Cardiac muscle cell (in vitro differentiated cells and primary cell): ENCODE measurements at regions not wholly inside any gene's neighbourhood (a gene's known extent, or its start where the extent isn't known, plus 50 kb on each side); places are given as distances from the start of the nearest gene placed in this dataset.

ENCODE experiments used
- DNase-seq, 2 donors: peaks; one replicate each; pipeline versions ENCODE4 v3.0.0 to v3.0.0-alpha.2; 2010 to 2017; ENCODE audit warnings: low read depth in 1 of 2, low spot score in 1 of 2
- H3K27ac ChIP-seq: fragments of 200-600 bp; sonication (generic); 2 replicates; pipeline ENCODE4 v1.5.1; 2016
- H3K27me3 ChIP-seq: fragments of 200-600 bp; sonication (generic); 2 replicates; pipeline ENCODE4 v1.6.0; 2016; ENCODE audit warnings: control low read depth
- H3K36me3 ChIP-seq: fragments of 200-600 bp; sonication (generic); 2 replicates; pipeline ENCODE4 v1.5.1; 2016; ENCODE audit warnings: control low read depth
- H3K4me1 ChIP-seq: fragments of 200-600 bp; sonication (generic); 2 replicates; pipeline ENCODE4 v1.8.1; 2017; ENCODE audit warnings: low read depth, mild to moderate bottlenecking, mixed run types
- H3K4me3 ChIP-seq: fragments of 200-600 bp; sonication (generic); 2 replicates; pipeline ENCODE4 v1.5.1; 2016; ENCODE audit warnings: mild to moderate bottlenecking
- H3K9me3 ChIP-seq: fragments of 200-600 bp; sonication (generic); 2 replicates; pipeline ENCODE4 v1.5.1; 2017; ENCODE audit warnings: low read depth, mild to moderate bottlenecking, control low read depth
- TF ChIP-seq, protein P1 (sequence below): IDR thresholded peaks from 2 replicates; pipeline ENCODE4 v1.5.1; 2012; ENCODE audit warnings: low read depth, mild to moderate bottlenecking, low read length

DNA sequence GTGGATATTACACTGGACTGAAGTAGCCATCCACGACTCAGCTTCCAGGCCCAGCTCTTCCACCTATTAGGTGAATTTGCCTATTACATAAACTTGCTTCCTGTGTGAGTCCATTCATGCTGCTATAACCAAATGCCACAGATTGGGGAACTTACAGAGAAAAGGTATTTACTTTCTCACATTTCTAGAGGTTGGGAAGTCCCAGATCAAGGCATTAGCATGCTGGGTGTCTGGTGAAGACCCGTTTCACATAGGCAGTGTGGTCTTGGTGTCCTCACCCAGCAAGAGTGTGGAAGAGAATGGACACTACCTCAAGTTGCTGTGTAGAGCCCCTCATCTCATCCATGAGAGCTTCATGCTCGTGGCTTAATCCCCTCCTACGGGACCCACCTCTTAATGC lies 282.6 kb downstream of the IRX1 start:
- Histone ChIP-seq H3K36me3 (no peaks in the 10 kb centered on the region), H3K4me3 (no peak overlapping the region), H3K9me3 (no peaks in the 10 kb centered on the region), H3K27me3 (peaks cover 6% of the 10 kb centered on the region), H3K27ac (no peak overlapping the region), H3K4me1 (no peaks in the 10 kb centered on the region)
- TF ChIP-seq, protein P1, sequence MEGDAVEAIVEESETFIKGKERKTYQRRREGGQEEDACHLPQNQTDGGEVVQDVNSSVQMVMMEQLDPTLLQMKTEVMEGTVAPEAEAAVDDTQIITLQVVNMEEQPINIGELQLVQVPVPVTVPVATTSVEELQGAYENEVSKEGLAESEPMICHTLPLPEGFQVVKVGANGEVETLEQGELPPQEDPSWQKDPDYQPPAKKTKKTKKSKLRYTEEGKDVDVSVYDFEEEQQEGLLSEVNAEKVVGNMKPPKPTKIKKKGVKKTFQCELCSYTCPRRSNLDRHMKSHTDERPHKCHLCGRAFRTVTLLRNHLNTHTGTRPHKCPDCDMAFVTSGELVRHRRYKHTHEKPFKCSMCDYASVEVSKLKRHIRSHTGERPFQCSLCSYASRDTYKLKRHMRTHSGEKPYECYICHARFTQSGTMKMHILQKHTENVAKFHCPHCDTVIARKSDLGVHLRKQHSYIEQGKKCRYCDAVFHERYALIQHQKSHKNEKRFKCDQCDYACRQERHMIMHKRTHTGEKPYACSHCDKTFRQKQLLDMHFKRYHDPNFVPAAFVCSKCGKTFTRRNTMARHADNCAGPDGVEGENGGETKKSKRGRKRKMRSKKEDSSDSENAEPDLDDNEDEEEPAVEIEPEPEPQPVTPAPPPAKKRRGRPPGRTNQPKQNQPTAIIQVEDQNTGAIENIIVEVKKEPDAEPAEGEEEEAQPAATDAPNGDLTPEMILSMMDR = no peak
- DNase-seq = no peak

DNA sequence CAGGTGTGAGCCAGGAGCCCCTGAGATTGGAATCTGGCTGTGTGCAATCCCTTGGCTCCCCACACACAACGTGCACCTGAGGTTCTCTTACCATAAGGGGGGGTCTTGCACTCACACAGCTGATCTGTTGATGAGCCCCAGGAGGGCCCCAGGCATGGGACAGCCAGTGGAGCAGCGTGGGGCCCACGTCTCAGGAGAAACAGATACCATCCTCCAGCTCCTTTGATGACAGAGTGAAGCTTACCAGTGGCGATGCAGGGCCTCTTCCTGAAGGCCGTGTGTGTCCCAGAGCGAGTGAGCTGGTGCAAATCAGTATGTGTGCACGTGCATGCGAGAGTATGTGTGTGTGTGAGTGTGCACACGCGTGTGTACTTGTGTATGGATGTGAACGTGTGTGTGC lies 287.4 kb downstream of the IRX1 start:
- peaks cover 6% of the 10 kb centered on the region for H3K27me3 ChIP-seq
- no peaks in the 10 kb centered on the region for H3K9me3 ChIP-seq
- no peak for DNase-seq
- no peak overlapping the region for H3K4me3 ChIP-seq
- peaks cover 15% of the 10 kb centered on the region for H3K4me1 ChIP-seq
- no peaks in the 10 kb centered on the region for H3K36me3 ChIP-seq
- H3K27ac ChIP-seq = no peak overlapping the region
- TF ChIP-seq, protein P1 = no peak

- Histone ChIP-seq H3K36me3 (no peaks in the 10 kb centered on the region), H3K27me3 (no peaks in the 10 kb centered on the region), H3K9me3 (no peaks in the 10 kb centered on the region), H3K4me1 (peaks cover 15% of the 10 kb centered on the region), H3K27ac (peak overlapping the region; percentile 58), H3K4me3 (no peak overlapping the region)
- peak in 1 of 2 donors; percentile 64 for DNase-seq
- TF ChIP-seq, protein P1 = no peak
Measured at GRCh38 chr5:3886524-3887451, 291.2 kb downstream of the IRX1 start.

DNA sequence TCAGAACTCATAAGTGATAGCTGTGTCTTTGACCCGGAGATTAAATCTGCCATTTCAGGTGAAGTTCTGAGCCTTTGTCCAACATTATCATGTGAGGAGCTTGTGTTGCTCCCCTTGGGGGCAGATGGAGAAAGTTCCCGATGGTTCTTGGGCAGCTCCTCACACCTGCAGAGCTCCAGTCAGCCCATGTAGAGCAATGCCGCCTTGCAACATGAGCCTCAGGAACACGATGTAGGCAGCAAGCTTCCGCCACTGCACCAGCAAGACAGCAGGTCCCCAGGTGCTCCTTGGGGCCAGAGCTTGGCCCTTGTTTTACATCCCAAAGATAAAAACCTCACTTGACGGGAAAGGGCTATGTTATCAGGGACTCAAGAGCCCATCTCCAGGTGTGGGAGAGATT lies 292.7 kb downstream of the IRX1 start:
- DNase-seq = no peak
- Histone ChIP-seq H3K27ac (no peak overlapping the region), H3K27me3 (no peaks in the 10 kb centered on the region), H3K9me3 (no peaks in the 10 kb centered on the region), H3K36me3 (no peaks in the 10 kb centered on the region), H3K4me1 (peaks cover 15% of the 10 kb centered on the region), H3K4me3 (no peak overlapping the region)
- TF ChIP-seq, protein P1 = no peak

DNA sequence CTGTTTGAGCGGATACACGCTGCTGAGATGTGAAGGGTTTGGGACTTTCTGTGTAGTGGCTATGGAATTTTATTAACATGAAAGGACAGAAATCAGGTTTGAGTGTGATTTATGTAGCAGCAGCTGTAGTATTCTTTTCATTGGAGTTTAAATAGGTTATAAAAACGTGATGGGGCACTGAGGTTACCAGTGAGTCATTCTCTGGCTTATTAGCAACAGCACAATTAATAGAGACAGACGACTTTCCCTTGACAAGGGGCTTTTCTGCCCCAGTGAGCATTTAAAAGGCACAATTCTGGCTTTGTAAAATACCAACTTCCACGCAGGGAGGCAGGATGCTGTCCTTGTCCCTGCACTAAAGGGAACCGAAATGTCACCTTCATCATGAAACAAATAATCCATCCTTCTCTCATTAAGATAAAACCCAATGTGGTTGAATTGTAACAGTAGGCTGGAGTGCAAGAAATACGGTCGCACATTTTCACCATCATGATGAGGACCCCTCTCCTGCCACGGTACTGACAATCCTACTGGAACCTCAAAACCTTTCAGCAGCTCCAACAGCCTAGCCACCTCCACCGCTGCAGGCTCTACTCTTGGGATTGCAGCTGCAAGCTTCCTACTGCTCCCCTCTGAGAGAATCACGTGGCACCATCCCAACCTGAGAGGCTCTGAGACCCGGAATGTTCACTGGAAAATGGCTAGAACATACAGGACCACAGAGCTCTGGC lies 293.9 kb downstream of the IRX1 start:
- DNase-seq = no peak

More for the DNA sequence above, 293.9 kb downstream of the IRX1 start:
- no peak overlapping the region for H3K27ac ChIP-seq
- H3K4me1 ChIP-seq = peaks cover 15% of the 10 kb centered on the region
- no peaks in the 10 kb centered on the region for H3K27me3 ChIP-seq
- H3K9me3 ChIP-seq = no peaks in the 10 kb centered on the region
- TF ChIP-seq, protein P1 = no peak
- H3K36me3 ChIP-seq = no peaks in the 10 kb centered on the region
- H3K4me3 ChIP-seq = no peak overlapping the region
